Lower leg skin (tissue), 4 donors: ENCODE measurements at regions not wholly inside any gene's neighbourhood (a gene's known extent, or its start where the extent isn't known, plus 50 kb on each side); places are given as distances from the start of the nearest gene placed in this dataset.
"Not testable (repeated sequence)": the region's sequence is repeated elsewhere in the genome, so short reads cannot be mapped to it uniquely, and the experiment has no call there.

Experiments used
- DNase-seq, 2 donors: peaks; one replicate each; pipeline ENCODE4 v3.0.0-alpha.2; 2019; ENCODE audit warnings: low spot score in 2 of 2
- H3K4me3 ChIP-seq: fragments of 200-600 bp; sonication (generic); 2 replicates; pipeline ENCODE4 v1.5.1; 2017; ENCODE audit warnings: mild to moderate bottlenecking, low read depth; ENCODE audit not compliant: poor library complexity, severe bottlenecking
- POLR2A ChIP-seq, 2 donors: fragments of 450-650 bp; IDR thresholded peaks; one replicate each; pipeline ENCODE4 v1.6.1; 2016 to 2017; ENCODE audit warnings: antibody characterized with exemption in 2 of 2, mild to moderate bottlenecking in 1 of 2, moderate library complexity in 1 of 2
- WGBS, 2 donors: methylation state at CpG; one replicate each; pipeline ENCODE4 v1.1.5; 2018; 5-methylcytosine and 5-hydroxymethylcytosine counted together
- intact Hi-C: fragments of 100-400 bp; cut with DNase I; formaldehyde crosslinking; loops from one replicate; pipeline ENCODE4 v1.15.0; 2023; ENCODE audit warnings: low total_unique reads
- TF ChIP-seq, protein P1 (sequence below), 3 donors: fragments of 450-650 bp; IDR thresholded peaks; one replicate each; pipeline ENCODE4 v1.5.1; 2016; ENCODE audit warnings: antibody characterized with exemption in 3 of 3, mild to moderate bottlenecking in 3 of 3, moderate library complexity in 2 of 3

DNA sequence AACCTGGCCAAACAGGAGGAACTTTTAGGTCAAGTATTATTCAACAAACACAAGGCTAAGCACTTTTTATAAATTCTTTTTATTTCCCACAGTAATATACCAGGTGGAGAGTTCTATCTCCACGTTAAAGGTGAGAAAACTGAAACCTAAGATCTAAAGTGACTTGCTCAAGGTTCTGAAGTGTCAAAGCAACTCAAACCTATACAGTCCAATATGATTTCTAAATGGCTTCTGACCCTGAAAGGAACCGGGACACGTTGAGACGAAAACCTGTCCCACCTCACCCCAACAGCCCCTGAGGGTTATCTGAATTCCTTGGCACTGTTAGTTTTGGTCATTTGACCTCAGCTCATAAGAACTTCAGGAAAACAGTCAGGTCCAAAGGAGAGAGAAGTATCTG lies 814.5 kb upstream of the LRATD1 start:
- DNase-seq = no peak
- TF ChIP-seq POLR2A (IDR thresholded peaks at IDR 0.05) = no peak
- TF ChIP-seq, protein P1, sequence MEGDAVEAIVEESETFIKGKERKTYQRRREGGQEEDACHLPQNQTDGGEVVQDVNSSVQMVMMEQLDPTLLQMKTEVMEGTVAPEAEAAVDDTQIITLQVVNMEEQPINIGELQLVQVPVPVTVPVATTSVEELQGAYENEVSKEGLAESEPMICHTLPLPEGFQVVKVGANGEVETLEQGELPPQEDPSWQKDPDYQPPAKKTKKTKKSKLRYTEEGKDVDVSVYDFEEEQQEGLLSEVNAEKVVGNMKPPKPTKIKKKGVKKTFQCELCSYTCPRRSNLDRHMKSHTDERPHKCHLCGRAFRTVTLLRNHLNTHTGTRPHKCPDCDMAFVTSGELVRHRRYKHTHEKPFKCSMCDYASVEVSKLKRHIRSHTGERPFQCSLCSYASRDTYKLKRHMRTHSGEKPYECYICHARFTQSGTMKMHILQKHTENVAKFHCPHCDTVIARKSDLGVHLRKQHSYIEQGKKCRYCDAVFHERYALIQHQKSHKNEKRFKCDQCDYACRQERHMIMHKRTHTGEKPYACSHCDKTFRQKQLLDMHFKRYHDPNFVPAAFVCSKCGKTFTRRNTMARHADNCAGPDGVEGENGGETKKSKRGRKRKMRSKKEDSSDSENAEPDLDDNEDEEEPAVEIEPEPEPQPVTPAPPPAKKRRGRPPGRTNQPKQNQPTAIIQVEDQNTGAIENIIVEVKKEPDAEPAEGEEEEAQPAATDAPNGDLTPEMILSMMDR (IDR thresholded peaks at IDR 0.05) = no peak
- H3K4me3 ChIP-seq = no peak overlapping the region
- intact Hi-C loops = no loop called here
- WGBS, 2 donors = 64 to 71% methylated on average over 4 of the region's 4 CpGs

DNA sequence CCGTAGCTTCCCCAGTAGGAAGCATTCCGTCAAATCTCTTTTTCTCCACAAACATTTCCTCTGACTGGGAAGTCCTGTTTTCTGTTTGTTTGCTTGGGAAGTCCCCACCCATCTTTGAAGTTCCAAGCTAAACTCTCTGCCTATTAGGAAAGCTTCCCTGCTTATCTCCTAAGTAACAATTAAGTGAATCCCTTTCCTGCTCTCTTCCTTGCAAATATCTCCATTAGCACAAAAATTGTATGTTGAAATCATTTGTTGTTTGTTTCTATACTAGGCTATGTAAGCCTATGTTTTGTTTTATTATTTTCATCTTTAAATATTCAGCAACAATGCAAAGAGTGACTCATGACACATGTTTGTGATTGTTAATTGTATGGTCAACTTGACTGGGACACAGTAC lies 812.6 kb upstream of the LRATD1 start:
- TF ChIP-seq, protein P1 (IDR thresholded peaks at IDR 0.05) = no peak
- TF ChIP-seq POLR2A (IDR thresholded peaks at IDR 0.05) = no peak
- 56 to 58% methylated on average over 2 of the region's 2 CpGs for WGBS, 2 donors
- H3K4me3 ChIP-seq = no peak overlapping the region
- intact Hi-C loops = no loop called here
- no peak for DNase-seq

DNA sequence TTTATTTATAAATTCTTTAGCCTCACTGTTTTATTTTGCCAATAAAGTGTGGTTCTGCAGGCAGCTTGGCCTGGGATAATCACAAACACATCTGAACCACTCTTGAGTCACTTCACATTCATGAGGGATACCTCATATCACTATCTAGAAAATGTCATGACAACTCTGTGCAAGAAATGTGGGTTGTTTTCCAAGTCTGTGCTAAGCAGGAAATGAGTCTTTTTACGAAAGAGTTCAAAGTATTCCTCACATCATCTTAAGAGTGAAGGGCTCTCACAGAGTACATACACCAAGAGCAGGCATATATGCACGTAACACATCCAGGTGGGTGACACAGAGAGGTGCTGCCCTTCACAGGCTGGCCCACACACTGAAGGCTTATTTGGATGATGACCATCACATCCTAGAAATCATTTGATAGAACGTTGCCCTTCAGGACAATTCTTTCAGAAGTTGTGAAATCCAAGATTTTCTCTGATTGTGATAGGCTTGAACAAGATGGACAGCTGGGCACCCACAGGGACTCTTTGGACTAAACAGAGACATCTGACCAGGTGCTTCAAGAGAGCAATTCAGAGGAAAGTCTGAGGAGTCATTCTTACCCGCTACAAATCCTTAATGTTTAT lies 811.1 kb upstream of the LRATD1 start:
- WGBS, 2 donors = 63 to 73% methylated on average over 4 of the region's 4 CpGs
- H3K4me3 ChIP-seq = no peak overlapping the region
- TF ChIP-seq, protein P1 (IDR thresholded peaks at IDR 0.05) = no peak
- no peak for TF ChIP-seq POLR2A (IDR thresholded peaks at IDR 0.05)
- DNase-seq = no peak
- intact Hi-C loops = no loop called here

GRCh38 chr2:13822365-13822764 lies 810.2 kb upstream of the LRATD1 start:
- no peak for DNase-seq
- intact Hi-C loops = no loop called here
- WGBS, 2 donors = 47 to 71% methylated on average over 2 of the region's 2 CpGs
- H3K4me3 ChIP-seq = no peak overlapping the region
- TF ChIP-seq POLR2A (IDR thresholded peaks at IDR 0.05) = no peak
- TF ChIP-seq, protein P1 (IDR thresholded peaks at IDR 0.05) = no peak

GRCh38 chr2:13826314-13826853 lies 806.1 kb upstream of the LRATD1 start:
- TF ChIP-seq, protein P1 (IDR thresholded peaks at IDR 0.05) = no peak
- no peak for TF ChIP-seq POLR2A (IDR thresholded peaks at IDR 0.05)
- DNase-seq = no peak
- WGBS, 2 donors = 70 to 75% methylated on average over 5 of the region's 5 CpGs
- H3K4me3 ChIP-seq = no peak overlapping the region
- intact Hi-C loops = no loop called here

GRCh38 chr2:13858626-13859025 lies 773.9 kb upstream of the LRATD1 start:
- 74 to 75% methylated on average over 6 of the region's 6 CpGs for WGBS, 2 donors
- TF ChIP-seq, protein P1 (IDR thresholded peaks at IDR 0.05) = no peak
- TF ChIP-seq POLR2A (IDR thresholded peaks at IDR 0.05) = no peak
- intact Hi-C loops = no loop called here
- H3K4me3 ChIP-seq = no peak overlapping the region
- no peak for DNase-seq

GRCh38 chr2:13868275-13868674 lies 764.2 kb upstream of the LRATD1 start:
- DNase-seq, H3K4me3 ChIP-seq, intact Hi-C loops: not testable (repeated sequence)
